Smooth muscle cell (in vitro differentiated cells): ENCODE measurements at regions not wholly inside any gene's neighbourhood (a gene's known extent, or its start where the extent isn't known, plus 50 kb on each side); places are given as distances from the start of the nearest gene placed in this dataset.

Experiments used
- DNase-seq: peaks from one replicate; lab custom pipeline; 2025; ENCODE audit not compliant: unreplicated experiment; lab: John Stamatoyannopoulos, UW
- H2AFZ ChIP-seq: fragments of 200-600 bp; sonication (generic); 2 replicates; pipeline ENCODE4 v1.6.0; 2016; ENCODE audit warnings: antibody characterized with exemption, low read depth, mild to moderate bottlenecking
- H3F3A ChIP-seq: fragments of 200-600 bp; sonication (generic); 2 replicates; pipeline ENCODE4 v1.6.0; 2017; ENCODE audit warnings: antibody characterized with exemption, low read depth
- H3K27ac ChIP-seq: fragments of 200-600 bp; sonication (generic); 2 replicates; pipeline ENCODE4 v1.5.1; 2016; ENCODE audit warnings: low read depth, mild to moderate bottlenecking
- H3K27me3 ChIP-seq: fragments of 200-600 bp; sonication (generic); 2 replicates; pipeline ENCODE4 v1.6.1; 2016; ENCODE audit warnings: low read depth, mild to moderate bottlenecking
- H3K36me3 ChIP-seq: fragments of 200-600 bp; sonication (generic); 2 replicates; pipeline ENCODE4 v1.5.1; 2016; ENCODE audit warnings: low read depth
- H3K4me1 ChIP-seq: fragments of 200-600 bp; sonication (generic); 2 replicates; pipeline ENCODE4 v1.5.1; 2016; ENCODE audit warnings: low read depth
- H3K4me2 ChIP-seq: fragments of 200-600 bp; sonication (generic); 2 replicates; pipeline ENCODE4 v1.6.0; 2016; ENCODE audit warnings: mild to moderate bottlenecking
- H3K4me3 ChIP-seq: fragments of 200-600 bp; sonication (generic); 2 replicates; pipeline ENCODE4 v1.5.1; 2016; ENCODE audit warnings: mild to moderate bottlenecking
- H3K79me2 ChIP-seq: fragments of 200-600 bp; sonication (generic); 2 replicates; pipeline ENCODE4 v1.6.0; 2016; ENCODE audit warnings: low read depth, mild to moderate bottlenecking
- H3K9ac ChIP-seq: fragments of 200-600 bp; sonication (generic); 2 replicates; pipeline ENCODE4 v1.6.0; 2016; ENCODE audit warnings: low read depth
- H3K9me3 ChIP-seq: fragments of 200-600 bp; sonication (generic); replicated peaks from 2 replicates; pipeline ENCODE4 v1.5.1; 2016; ENCODE audit warnings: low read depth
- H4K20me1 ChIP-seq: fragments of 200-600 bp; sonication (generic); 2 replicates; pipeline ENCODE4 v1.6.0; 2016; ENCODE audit warnings: low read depth
- CTCF ChIP-seq: fragments of 200-600 bp; sonication (generic); IDR thresholded peaks from 2 replicates; pipeline ENCODE4 v1.5.1; 2017; ENCODE audit warnings: borderline replicate concordance, mild to moderate bottlenecking, antibody characterized with exemption; ENCODE audit not compliant: insufficient read depth, poor library complexity, severe bottlenecking
- WGBS: methylation state at CpG from one replicate; pipeline ENCODE4 v1.1.7; 2016; ENCODE audit warnings: low lambda C conversion rate; 5-methylcytosine and 5-hydroxymethylcytosine counted together

- H4K20me1 ChIP-seq, result no peaks in the 10 kb centered on the region
- H3K27ac ChIP-seq, result no peak overlapping the region
- TF ChIP-seq CTCF, result no peak
- no peak for DNase-seq
- H3K4me3 ChIP-seq, result no peak overlapping the region
- peaks cover 19% of the 10 kb centered on the region for H3K4me1 ChIP-seq
- no peaks in the 10 kb centered on the region for H3F3A ChIP-seq
- H3K4me2 ChIP-seq, result no peak overlapping the region
- no peaks in the 10 kb centered on the region for H3K27me3 ChIP-seq
- no peaks in the 10 kb centered on the region for H3K36me3 ChIP-seq
- no peaks in the 10 kb centered on the region for H3K79me2 ChIP-seq
- no peak overlapping the region for H2AFZ ChIP-seq
- no peak overlapping the region for H3K9ac ChIP-seq
- no peaks in the 10 kb centered on the region for H3K9me3 ChIP-seq
- WGBS, result 95% methylated on average over 2 of the region's 2 CpGs
These were observed 76.4 kb downstream of the CXXC4 start for GRCh38 chr4:104418286-104418685.

GRCh38 chr4:104417357-104417882 lies 77.3 kb downstream of the CXXC4 start:
- H3K27me3 ChIP-seq, result no peaks in the 10 kb centered on the region
- peaks cover 19% of the 10 kb centered on the region for H3K4me1 ChIP-seq
- H3K9ac ChIP-seq, result no peak overlapping the region
- H2AFZ ChIP-seq, result no peak overlapping the region
- H4K20me1 ChIP-seq, result no peaks in the 10 kb centered on the region
- no peaks in the 10 kb centered on the region for H3K79me2 ChIP-seq
- no peak overlapping the region for H3K4me3 ChIP-seq
- H3K27ac ChIP-seq, result no peak overlapping the region
- no peak for TF ChIP-seq CTCF
- no peaks in the 10 kb centered on the region for H3K9me3 ChIP-seq
- no peak for DNase-seq
- no peaks in the 10 kb centered on the region for H3F3A ChIP-seq
- no peaks in the 10 kb centered on the region for H3K36me3 ChIP-seq
- WGBS, result 93% methylated on average over 3 of the region's 3 CpGs
- no peak overlapping the region for H3K4me2 ChIP-seq

GRCh38 chr4:104416725-104417356 lies 77.9 kb downstream of the CXXC4 start:
- Histone ChIP-seq H3K27ac (no peak overlapping the region), H3K4me1 (peaks cover 19% of the 10 kb centered on the region), H2AFZ (no peak overlapping the region), H3K9me3 (no peaks in the 10 kb centered on the region), H3K79me2 (no peaks in the 10 kb centered on the region), H4K20me1 (no peaks in the 10 kb centered on the region), H3K36me3 (no peaks in the 10 kb centered on the region), H3K4me3 (no peak overlapping the region), H3K4me2 (no peak overlapping the region), H3K9ac (no peak overlapping the region), H3F3A (no peaks in the 10 kb centered on the region), H3K27me3 (no peaks in the 10 kb centered on the region)
- no peak for DNase-seq
- TF ChIP-seq CTCF, result no peak

- Histone ChIP-seq H3K27me3 (no peaks in the 10 kb centered on the region), H3K36me3 (no peaks in the 10 kb centered on the region)
These were observed 81.2 kb downstream of the CXXC4 start for GRCh38 chr4:104413487-104413886.

More at GRCh38 chr4:104413487-104413886, 81.2 kb downstream of the CXXC4 start:
- Histone ChIP-seq H3K4me1 (peaks cover 7% of the 10 kb centered on the region), H2AFZ (no peak overlapping the region), H3K9me3 (no peaks in the 10 kb centered on the region), H4K20me1 (no peaks in the 10 kb centered on the region), H3K4me3 (no peak overlapping the region), H3F3A (no peaks in the 10 kb centered on the region), H3K9ac (no peak overlapping the region), H3K27ac (no peak overlapping the region), H3K79me2 (no peaks in the 10 kb centered on the region), H3K4me2 (no peak overlapping the region)
- DNase-seq, result no peak
- no peak for TF ChIP-seq CTCF
